Liver (tissue), 3 donors: ENCODE measurements at regions not wholly inside any gene's neighbourhood (a gene's known extent, or its start where the extent isn't known, plus 50 kb on each side); places are given as distances from the start of the nearest gene placed in this dataset.

Experiments used
- EGR1 ChIP-seq, 2 donors: IDR thresholded peaks; 2 replicates each; pipeline ENCODE4 v1.6.1; 2016 to 2018; ENCODE audit warnings: antibody characterized with exemption in 2 of 2, low read depth in 2 of 2
- GABPA ChIP-seq, 2 donors: IDR thresholded peaks in 1 of 2; conservative IDR thresholded peaks in 1 of 2; 2 replicates each; pipeline ENCODE4 v1.6.1; 2016; ENCODE audit warnings: antibody characterized with exemption in 2 of 2, mild to moderate bottlenecking in 1 of 2, moderate library complexity in 1 of 2
- JUND ChIP-seq, 2 donors: IDR thresholded peaks; 2 replicates each; pipeline ENCODE4 v1.6.1; 2016; ENCODE audit warnings: antibody characterized with exemption in 2 of 2
- NR2F2 ChIP-seq: IDR thresholded peaks from 2 replicates; pipeline ENCODE4 v1.6.1; 2016; ENCODE audit warnings: antibody characterized with exemption
- SP1 ChIP-seq: IDR thresholded peaks from 2 replicates; pipeline ENCODE4 v1.6.1; 2018; ENCODE audit warnings: antibody characterized with exemption, mild to moderate bottlenecking
- TAF1 ChIP-seq: conservative IDR thresholded peaks from 2 replicates; pipeline ENCODE4 v1.6.1; 2016; ENCODE audit warnings: antibody characterized with exemption, mild to moderate bottlenecking
- YY1 ChIP-seq: IDR thresholded peaks from 2 replicates; pipeline ENCODE4 v1.6.1; 2016; ENCODE audit warnings: antibody characterized with exemption, mild to moderate bottlenecking
- TF ChIP-seq, protein P1 (sequence below): IDR thresholded peaks from 2 replicates; pipeline ENCODE4 v1.6.1; 2016; ENCODE audit warnings: antibody characterized with exemption
- TF ChIP-seq, protein P2 (sequence below): IDR thresholded peaks from 2 replicates; pipeline ENCODE4 v1.6.1; 2016; ENCODE audit warnings: antibody characterized with exemption, mild to moderate bottlenecking
- TF ChIP-seq, protein P3 (sequence below): fragments of 150-350 bp; IDR thresholded peaks from 2 replicates; pipeline ENCODE4 v1.5.1; 2017; ENCODE audit warnings: improper control_type of control experiment, low read depth, low read length; ENCODE audit not compliant: missing input control
- TF ChIP-seq, protein P4 (sequence below): IDR thresholded peaks from 2 replicates; pipeline ENCODE4 v1.6.1; 2016; ENCODE audit warnings: antibody characterized with exemption
- TF ChIP-seq, protein P5 (sequence below): IDR thresholded peaks from 2 replicates; pipeline ENCODE4 v1.6.1; 2016; ENCODE audit warnings: antibody characterized with exemption
- donor health status: healthy.
- donor health status: healthy.

DNA sequence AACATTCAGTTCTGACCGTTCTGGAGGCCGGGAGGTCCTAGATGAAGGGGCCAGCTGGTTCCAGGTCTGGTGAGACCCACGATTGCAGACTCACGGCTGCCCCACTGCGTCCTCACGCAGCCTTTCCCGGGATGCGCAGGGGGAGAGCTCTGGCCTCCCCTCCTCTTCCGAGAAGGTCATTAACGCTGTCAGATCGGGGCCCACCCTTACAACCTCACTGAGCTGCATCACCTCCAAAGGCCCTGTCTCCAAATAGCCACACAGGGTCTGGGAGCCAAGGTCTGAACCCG lies 66.6 kb upstream of the PPP1R26 start:
- TF ChIP-seq, protein P1, sequence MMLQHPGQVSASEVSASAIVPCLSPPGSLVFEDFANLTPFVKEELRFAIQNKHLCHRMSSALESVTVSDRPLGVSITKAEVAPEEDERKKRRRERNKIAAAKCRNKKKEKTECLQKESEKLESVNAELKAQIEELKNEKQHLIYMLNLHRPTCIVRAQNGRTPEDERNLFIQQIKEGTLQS = no peak
- TF ChIP-seq, protein P2, sequence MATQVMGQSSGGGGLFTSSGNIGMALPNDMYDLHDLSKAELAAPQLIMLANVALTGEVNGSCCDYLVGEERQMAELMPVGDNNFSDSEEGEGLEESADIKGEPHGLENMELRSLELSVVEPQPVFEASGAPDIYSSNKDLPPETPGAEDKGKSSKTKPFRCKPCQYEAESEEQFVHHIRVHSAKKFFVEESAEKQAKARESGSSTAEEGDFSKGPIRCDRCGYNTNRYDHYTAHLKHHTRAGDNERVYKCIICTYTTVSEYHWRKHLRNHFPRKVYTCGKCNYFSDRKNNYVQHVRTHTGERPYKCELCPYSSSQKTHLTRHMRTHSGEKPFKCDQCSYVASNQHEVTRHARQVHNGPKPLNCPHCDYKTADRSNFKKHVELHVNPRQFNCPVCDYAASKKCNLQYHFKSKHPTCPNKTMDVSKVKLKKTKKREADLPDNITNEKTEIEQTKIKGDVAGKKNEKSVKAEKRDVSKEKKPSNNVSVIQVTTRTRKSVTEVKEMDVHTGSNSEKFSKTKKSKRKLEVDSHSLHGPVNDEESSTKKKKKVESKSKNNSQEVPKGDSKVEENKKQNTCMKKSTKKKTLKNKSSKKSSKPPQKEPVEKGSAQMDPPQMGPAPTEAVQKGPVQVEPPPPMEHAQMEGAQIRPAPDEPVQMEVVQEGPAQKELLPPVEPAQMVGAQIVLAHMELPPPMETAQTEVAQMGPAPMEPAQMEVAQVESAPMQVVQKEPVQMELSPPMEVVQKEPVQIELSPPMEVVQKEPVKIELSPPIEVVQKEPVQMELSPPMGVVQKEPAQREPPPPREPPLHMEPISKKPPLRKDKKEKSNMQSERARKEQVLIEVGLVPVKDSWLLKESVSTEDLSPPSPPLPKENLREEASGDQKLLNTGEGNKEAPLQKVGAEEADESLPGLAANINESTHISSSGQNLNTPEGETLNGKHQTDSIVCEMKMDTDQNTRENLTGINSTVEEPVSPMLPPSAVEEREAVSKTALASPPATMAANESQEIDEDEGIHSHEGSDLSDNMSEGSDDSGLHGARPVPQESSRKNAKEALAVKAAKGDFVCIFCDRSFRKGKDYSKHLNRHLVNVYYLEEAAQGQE = no peak
- TF ChIP-seq, protein P3, sequence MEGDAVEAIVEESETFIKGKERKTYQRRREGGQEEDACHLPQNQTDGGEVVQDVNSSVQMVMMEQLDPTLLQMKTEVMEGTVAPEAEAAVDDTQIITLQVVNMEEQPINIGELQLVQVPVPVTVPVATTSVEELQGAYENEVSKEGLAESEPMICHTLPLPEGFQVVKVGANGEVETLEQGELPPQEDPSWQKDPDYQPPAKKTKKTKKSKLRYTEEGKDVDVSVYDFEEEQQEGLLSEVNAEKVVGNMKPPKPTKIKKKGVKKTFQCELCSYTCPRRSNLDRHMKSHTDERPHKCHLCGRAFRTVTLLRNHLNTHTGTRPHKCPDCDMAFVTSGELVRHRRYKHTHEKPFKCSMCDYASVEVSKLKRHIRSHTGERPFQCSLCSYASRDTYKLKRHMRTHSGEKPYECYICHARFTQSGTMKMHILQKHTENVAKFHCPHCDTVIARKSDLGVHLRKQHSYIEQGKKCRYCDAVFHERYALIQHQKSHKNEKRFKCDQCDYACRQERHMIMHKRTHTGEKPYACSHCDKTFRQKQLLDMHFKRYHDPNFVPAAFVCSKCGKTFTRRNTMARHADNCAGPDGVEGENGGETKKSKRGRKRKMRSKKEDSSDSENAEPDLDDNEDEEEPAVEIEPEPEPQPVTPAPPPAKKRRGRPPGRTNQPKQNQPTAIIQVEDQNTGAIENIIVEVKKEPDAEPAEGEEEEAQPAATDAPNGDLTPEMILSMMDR = no peak
- no peak for TF ChIP-seq NR2F2
- no peak for TF ChIP-seq YY1
- TF ChIP-seq TAF1 = no peak
- no peak for TF ChIP-seq SP1
- no peak for TF ChIP-seq JUND (IDR thresholded peaks at IDR 0.05)
- TF ChIP-seq GABPA (IDR thresholded peaks at IDR 0.05 in 1 of 2, conservative IDR thresholded peaks at IDR 0.05 in 1 of 2) = no peak
- TF ChIP-seq EGR1 (IDR thresholded peaks at IDR 0.05; ENCODE audit: low read depth in 2 of 2) = no peak
- TF ChIP-seq, protein P4, sequence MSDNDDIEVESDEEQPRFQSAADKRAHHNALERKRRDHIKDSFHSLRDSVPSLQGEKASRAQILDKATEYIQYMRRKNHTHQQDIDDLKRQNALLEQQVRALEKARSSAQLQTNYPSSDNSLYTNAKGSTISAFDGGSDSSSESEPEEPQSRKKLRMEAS = no peak
- TF ChIP-seq, protein P5, sequence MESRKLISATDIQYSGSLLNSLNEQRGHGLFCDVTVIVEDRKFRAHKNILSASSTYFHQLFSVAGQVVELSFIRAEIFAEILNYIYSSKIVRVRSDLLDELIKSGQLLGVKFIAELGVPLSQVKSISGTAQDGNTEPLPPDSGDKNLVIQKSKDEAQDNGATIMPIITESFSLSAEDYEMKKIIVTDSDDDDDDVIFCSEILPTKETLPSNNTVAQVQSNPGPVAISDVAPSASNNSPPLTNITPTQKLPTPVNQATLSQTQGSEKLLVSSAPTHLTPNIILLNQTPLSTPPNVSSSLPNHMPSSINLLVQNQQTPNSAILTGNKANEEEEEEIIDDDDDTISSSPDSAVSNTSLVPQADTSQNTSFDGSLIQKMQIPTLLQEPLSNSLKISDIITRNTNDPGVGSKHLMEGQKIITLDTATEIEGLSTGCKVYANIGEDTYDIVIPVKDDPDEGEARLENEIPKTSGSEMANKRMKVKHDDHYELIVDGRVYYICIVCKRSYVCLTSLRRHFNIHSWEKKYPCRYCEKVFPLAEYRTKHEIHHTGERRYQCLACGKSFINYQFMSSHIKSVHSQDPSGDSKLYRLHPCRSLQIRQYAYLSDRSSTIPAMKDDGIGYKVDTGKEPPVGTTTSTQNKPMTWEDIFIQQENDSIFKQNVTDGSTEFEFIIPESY = no peak
